ENCODE measurements at regions not wholly inside any gene's neighbourhood (a gene's known extent, or its start where the extent isn't known, plus 50 kb on each side); places are given as distances from the start of the nearest gene placed in this dataset.
"Not testable (repeated sequence)": the region's sequence is repeated elsewhere in the genome, so short reads cannot be mapped to it uniquely, and the experiment has no call there.

GRCh38 chr19:30804333-30804732, 432.1 kb downstream of the ZNF536 start:
- not testable (repeated sequence) for DNase-seq

GRCh38 chr19:30802424-30803013, 430.3 kb downstream of the ZNF536 start:
- no peak for DNase-seq

GRCh38 chr19:30799865-30800755, 427.9 kb downstream of the ZNF536 start:
- DNase-seq, result peak; percentile 57

GRCh38 chr19:30795727-30796126, 423.5 kb downstream of the ZNF536 start:
- no peak for DNase-seq

- no peak for DNase-seq
These were observed 420.6 kb downstream of the ZNF536 start for GRCh38 chr19:30792561-30793505.

DNA sequence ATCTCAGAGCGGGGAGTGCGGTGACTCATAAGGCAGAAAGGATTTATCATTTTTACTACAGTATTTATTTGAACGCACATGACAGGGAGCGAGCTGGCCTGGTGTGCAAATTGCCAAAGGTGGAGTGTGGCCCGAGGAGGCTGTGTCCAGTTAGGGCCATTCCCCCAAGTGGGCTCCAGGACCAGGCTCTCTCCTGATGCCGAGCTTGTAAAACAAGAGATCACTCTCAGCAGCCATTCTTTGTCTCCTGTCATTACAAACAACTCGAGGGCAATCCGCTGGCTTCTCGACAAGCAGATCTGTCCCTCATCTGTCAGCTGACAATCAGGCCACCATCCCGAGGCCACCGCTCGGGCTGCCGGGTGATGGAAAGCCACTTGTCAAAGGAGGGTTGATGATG, 418.9 kb downstream of the ZNF536 start:
- no peak for DNase-seq

GRCh38 chr19:30790056-30790680, 418.0 kb downstream of the ZNF536 start:
- no peak for DNase-seq

GRCh38 chr19:30788105-30788765, 416.1 kb downstream of the ZNF536 start:
- DNase-seq, result no peak

DNA sequence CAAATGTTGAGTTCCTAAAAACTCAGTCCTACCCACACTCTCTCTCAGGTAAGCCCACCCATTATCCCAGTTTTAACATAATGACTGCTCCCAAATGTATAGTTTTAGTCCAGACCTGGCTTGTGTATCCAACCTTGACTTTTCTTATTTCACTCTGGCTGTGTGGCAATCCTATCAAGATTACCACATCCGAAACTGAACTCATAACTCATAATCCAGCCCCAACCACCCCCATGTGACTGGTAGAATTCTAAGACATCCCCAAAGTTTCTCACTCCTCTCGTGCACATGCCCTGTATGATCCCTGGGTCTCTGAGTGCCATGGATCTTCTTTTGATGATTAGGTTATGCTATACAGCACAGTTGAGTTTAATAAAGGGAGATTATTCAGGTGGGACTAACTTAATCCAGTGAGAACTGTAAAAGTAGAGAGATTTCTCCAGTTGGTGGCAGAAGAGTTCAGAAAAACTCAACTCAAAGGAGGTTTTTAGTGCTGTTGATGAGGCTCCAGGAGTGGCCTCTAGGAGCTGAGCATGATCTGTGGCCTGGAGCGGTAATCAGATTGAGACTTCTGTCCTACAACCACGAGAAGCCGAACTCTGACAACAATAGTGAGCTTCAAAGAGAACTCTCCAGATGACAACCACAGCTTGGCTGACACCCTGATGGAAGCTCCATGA, 413.4 kb downstream of the ZNF536 start:
- no peak for DNase-seq

DNA sequence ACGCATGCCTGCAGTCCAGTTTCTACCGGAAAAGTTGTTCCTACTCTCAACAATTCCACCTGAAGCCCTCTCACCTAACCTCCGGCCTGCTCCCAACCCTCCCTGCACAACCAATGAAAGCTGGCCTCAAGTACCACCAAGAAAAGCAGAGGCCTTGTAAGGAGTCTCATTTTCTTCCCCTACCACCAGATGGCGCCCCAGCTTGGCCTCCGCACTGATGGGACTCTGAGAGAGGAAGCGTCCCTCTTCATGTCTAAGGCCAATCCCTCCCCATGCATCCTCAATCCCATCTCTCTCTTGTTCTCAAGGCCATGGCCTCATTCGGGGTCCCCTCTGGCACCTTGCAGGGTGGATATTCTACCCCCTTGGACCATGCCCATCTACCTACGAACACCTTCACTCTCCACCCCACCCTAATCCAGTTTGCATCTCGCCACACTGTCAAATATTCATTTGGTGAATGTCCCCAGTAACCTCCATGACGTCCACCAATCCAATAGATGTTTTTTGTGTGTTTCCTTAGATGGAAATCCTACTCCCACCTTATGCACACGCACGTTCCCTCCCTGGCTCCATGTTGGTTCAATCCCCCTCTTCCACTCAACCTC, 412.8 kb downstream of the ZNF536 start:
- DNase-seq, result peak; percentile 69

GRCh38 chr19:30783936-30784335, 411.8 kb downstream of the ZNF536 start:
- no peak for DNase-seq

GRCh38 chr19:30783212-30783611, 411.0 kb downstream of the ZNF536 start:
- DNase-seq, result no peak

DNA sequence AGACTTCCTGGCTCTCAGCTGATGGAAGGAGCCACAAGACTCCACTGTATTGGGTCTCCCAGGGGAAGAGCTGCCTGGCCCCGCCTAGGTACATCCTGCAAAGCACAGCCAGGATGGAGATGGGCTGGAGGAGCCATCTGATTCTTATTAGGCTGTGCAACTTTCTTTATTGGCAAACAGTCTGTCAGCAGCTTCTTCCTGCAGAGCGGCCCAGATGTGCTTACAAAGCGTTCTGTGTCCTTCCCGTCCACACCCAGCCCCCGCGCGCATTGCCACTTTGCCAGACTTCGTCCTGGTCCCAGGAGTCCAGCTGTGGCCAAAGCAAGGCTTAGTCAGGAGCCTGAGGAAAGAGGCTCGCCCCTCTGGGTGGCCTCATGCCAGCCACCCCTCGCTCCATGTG, 409.3 kb downstream of the ZNF536 start:
- DNase-seq, result no peak

- no peak for DNase-seq
These were observed 408.9 kb downstream of the ZNF536 start for GRCh38 chr19:30781047-30781446.

DNA sequence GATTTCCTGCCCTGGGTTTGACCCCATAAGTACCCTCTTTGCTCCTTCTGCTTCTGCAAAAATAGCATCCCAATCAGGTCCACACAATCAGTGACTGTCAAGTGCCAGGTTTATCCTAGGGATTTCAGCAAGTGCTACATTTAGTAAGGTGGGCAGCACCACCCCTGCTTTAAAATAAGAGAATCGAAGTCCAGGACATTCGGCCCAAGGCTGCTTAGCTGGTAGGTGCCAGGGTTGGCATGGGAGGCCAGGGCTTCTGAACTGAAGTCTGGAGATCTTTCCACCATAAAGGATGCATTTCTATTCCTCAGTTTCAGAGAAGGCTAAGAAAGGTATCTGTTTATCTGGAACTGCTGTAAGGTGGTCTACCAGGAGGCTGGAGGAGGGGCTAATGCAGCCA, 408.3 kb downstream of the ZNF536 start:
- no peak for DNase-seq

DNA sequence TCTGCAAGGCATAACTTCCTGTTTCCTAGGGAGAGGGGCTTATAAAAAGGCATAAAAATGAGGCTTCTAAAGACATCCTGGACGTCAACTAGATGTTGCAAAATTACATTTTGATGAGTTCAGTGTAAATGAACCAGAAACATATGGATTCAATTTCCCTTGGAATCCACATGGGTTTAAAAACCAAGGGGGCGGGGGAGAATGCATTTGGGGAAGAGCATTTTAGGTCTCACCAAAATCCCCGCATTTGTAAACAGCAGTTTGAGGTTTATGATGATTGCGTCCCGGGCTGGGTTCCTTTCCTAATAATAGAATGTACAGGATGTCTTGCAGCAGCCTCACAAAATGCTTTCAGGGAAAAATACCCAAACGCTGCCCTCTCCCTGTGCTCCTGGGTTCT, 407.8 kb downstream of the ZNF536 start:
- DNase-seq, result no peak

GRCh38 chr19:30778961-30779715, 407.0 kb downstream of the ZNF536 start:
- no peak for DNase-seq

DNA sequence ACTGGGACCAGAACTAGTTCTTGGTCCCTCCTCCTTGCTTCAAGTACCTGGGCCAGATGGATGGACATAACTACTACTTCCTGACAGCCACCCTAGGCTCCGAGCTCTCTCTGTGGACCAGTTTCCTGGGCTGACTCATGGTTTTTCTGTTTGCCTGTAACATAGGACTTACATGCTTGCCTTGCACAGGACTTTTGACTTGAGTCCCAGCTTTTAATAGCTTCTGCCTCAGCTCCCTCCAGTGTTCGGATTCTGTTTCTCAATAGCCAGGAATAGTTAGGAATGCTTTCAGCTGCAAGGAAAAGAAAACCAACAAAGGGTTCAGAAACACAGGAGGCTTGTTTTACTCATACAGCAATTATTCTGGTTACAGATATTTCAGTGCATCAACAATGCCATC, 405.9 kb downstream of the ZNF536 start:
- no peak for DNase-seq

- DNase-seq, result no peak
These were observed 403.8 kb downstream of the ZNF536 start for GRCh38 chr19:30775956-30776355.

- no peak for DNase-seq
These were observed 402.1 kb downstream of the ZNF536 start for GRCh38 chr19:30774252-30774766.

Data from stimulated activated CD4-positive, alpha-beta T cell treated with anti-CD3 and anti-CD28 coated beads, Interleukin-15, amount 100 ng/mL, for 24 hours (primary cell).